ENCODE measurements at regions not wholly inside any gene's neighbourhood (a gene's known extent, or its start where the extent isn't known, plus 50 kb on each side); places are given as distances from the start of the nearest gene placed in this dataset.

DNA sequence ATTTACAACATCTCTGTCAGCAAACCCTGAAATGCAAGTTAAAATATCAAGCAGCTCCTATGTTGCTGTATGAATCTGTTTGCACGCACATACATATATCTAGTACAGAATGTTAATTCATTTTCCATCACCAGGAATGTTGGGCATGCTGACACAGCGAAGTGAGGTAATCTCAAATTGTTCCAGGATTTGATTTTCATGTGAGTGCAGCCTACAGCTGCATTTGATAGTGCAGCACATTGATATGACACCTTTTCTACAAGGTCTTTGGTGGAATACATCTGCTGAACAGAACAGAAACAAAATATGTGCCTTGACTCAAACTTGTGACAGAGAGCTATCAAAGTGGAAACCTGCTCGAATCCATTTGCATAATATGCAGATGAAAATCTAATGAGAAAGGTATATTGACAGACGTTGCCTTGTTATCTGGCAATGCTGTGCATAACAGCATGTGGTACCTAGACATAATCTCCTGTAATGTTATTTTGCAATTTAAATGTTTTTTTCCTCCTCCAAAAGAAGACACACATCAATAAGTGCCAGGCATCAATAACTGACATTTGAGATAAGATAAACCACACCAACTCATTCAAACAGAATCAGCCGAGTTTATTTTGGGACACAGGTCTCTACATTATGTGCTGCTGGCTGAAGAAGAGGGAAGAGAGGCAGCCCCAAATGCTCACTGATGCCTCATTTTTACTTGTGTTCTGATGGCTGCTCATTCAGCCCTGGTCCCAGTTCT is 512.2 kb downstream of the ZNF608 start:
- DNase-seq (ENCODE audit: low read depth, low spot score) = peak; percentile 52

- no peak for DNase-seq (ENCODE audit: low read depth, low spot score)
Measured at GRCh38 chr5:124232515-124232914, 513.9 kb downstream of the ZNF608 start.

GRCh38 chr5:124231802-124232201 is 514.6 kb downstream of the ZNF608 start:
- no peak for DNase-seq (ENCODE audit: low read depth, low spot score)

DNA sequence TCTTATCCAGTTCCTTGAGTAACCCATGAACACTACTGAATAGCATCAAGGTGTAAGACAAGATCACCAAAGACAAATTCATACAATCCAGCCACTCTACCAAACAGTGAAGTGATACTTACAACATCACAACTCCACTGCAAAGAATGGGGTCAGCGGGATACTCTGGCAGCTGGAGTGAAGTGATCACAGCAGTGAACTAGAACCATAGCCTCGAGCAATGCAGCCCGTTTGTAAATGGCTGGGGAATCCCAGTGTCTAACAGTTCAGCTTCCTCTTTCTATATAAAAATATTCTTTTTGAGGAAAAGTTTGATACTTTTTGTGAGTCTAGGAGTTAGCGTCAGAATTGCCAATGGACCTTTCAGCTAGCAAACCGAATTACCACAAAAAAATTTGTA is 515.2 kb downstream of the ZNF608 start:
- DNase-seq (ENCODE audit: low read depth, low spot score) = no peak

DNA sequence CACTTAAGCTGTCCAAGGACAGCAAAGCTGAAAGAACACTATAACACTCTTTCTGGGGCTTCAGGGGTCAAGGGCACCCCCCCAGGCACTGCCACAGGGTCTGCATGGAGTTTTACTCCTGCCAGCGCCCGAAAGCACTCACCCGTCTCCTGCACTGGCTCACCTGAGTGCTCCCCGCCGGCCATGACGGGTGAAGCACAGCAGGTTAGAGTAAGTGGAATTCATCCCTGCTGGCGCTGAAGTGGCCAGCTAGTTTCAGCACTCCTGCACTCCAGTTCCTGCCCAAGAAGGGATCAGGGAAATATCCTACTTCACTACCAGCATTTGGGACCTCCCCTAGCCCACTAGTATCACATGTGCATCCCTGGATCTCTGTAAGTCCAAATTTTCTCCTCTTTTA is 516.0 kb downstream of the ZNF608 start:
- DNase-seq (ENCODE audit: low read depth, low spot score) = no peak

- no peak for DNase-seq (ENCODE audit: low read depth, low spot score)
Measured at GRCh38 chr5:124229352-124229751, 517.1 kb downstream of the ZNF608 start.

- DNase-seq (ENCODE audit: low read depth, low spot score) = no peak
Measured at GRCh38 chr5:124227914-124228313, 518.5 kb downstream of the ZNF608 start.

- DNase-seq (ENCODE audit: low read depth, low spot score) = no peak
Measured at GRCh38 chr5:124220418-124220817, 526.0 kb downstream of the ZNF608 start.

DNA sequence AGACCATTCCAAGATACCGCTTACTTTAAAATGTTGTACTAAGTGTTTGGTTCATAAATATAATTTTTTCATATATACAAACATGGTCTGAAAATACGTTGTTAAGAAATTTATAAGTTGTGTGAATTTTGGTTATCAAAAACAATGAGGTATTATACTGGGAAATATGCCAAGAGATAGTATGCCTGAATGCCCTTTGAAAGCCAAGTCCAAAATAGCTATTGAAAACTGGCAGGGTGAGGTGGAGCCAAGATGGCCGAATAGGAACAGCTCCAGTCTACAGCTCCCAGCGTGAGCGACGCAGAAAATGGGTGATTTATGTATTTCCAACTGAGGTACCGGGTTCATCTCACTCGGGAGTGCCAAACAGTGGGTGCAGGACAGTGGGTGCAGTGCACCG is 533.5 kb downstream of the ZNF608 start:
- no peak for DNase-seq (ENCODE audit: low read depth, low spot score)

- DNase-seq (ENCODE audit: low read depth, low spot score) = no peak
Measured at GRCh38 chr5:124210111-124210910, 536.1 kb downstream of the ZNF608 start.

- no peak for DNase-seq (ENCODE audit: low read depth, low spot score)
Measured at GRCh38 chr5:124207118-124207517, 539.3 kb downstream of the ZNF608 start.

GRCh38 chr5:124206540-124206939 is 539.9 kb downstream of the ZNF608 start:
- DNase-seq (ENCODE audit: low read depth, low spot score) = no peak

DNA sequence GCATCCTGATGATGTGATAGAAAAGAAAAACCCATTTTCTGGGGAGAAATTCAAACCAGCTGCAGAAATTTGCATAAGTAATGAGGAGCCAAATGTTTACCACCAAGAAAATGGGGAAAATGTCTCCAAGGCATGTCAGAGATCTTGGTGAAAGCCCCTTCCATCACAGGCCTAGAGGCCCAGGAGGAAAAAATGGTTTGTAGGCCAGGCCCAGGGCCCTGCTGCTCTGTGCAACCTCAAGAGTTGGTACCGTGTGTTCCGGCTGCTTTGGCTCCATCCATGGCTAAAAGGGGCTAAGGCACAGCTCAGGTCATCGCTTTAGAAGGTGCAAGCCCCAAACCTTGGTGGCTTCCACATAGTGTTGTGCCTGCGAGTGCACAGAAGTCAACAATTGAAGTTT is 543.1 kb downstream of the ZNF608 start:
- no peak for DNase-seq (ENCODE audit: low read depth, low spot score)

DNA sequence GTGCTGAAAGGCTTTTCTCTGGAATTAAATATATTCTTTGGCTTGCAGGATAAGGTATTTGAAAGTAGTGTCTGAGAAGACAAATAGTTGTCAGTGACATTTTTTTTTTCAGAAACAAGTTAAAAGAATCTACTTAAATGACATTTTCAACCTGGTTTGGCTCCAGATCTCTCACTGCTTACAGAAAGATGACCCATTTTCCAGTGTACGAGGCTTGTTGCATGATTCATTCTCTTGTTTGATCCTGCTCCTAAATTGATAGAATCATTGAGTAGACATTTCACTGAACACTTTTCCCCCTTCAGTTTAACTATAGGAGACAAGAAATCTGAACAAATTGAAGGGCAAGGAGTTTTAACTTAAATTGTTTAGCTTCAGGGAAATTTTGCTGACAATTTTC is 546.1 kb downstream of the ZNF608 start:
- no peak for DNase-seq (ENCODE audit: low read depth, low spot score)

GRCh38 chr5:124199893-124200292 is 546.5 kb downstream of the ZNF608 start:
- DNase-seq (ENCODE audit: low read depth, low spot score) = no peak

DNA sequence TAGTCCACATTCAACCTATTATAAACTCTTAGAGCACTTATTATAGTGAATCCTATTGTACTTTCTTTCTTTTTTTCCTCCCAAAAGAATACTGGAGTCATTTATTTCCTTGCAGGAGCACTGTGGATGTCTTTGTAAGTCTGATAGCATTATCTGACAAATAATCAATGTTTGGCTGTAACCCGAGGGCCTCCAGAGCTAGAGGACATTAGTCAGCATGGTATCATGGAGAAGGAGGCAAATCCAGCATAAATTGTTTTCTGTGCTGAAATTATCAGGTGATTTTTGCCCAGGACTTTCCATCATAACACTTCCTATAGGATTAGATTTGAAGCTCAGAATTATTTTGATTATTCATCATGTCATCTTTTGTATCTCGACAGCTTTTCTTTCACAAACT is 551.0 kb downstream of the ZNF608 start:
- DNase-seq (ENCODE audit: low read depth, low spot score) = no peak

- DNase-seq (ENCODE audit: low read depth, low spot score) = no peak
Measured at GRCh38 chr5:124194282-124194681, 552.2 kb downstream of the ZNF608 start.

DNA sequence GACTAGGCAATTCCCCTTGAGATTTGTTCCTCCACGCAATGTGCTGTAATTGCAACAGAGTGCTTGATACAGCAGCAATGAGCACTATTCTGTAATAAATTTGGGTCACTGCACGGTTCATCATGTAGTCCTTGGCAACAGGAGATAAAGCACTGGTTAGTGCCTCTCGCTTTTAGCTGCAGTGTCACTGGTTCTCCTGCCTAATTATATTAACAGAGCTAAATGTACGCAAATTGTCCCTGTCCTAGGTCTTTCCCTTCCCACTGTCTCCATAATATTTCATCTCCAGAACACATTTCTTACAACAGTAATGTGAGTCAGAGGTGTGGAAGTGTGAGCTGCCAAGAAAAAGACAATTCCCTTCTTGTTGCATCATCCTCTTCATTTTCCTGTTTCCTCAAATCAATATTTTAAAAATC is 553.1 kb downstream of the ZNF608 start:
- DNase-seq (ENCODE audit: low read depth, low spot score) = peak; percentile 29

DNA sequence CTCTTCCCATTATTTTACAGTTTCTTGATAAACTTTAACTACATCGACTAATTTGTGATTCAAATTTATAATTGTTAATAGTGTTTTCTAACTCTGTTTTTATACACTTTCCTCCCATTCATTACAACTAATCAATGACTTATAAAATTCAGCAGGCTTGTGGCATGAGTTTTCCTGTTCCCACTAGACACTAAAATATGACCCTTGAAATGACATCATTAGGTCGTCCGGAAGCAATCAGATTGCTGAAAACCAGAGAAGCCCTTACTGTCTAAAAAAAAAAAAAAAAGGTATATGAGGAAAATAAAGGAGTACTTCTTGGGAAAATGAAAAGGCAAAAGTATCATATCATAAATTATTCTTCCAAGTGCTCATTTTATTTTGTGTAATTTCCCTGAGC is 553.7 kb downstream of the ZNF608 start:
- DNase-seq (ENCODE audit: low read depth, low spot score) = no peak

DNA sequence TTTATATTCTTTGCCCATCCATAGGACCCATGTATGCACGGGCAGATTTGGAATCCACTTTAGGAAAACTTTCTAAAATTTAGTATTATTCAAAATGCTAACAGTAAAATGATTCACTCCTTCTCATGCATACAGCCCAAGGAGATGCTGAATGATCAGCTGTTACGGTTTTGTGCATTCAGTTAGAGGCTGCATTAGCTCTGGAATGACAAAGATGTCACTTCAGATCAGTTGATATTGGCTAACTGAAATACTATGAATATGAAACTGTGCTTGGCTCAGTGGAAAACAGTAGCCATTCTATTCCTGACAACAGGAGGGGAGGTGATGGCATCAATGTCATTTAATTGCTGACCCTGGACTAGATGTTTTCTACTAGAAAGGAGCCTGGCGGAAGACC is 560.7 kb downstream of the ZNF608 start:
- DNase-seq (ENCODE audit: low read depth, low spot score) = no peak

DNA sequence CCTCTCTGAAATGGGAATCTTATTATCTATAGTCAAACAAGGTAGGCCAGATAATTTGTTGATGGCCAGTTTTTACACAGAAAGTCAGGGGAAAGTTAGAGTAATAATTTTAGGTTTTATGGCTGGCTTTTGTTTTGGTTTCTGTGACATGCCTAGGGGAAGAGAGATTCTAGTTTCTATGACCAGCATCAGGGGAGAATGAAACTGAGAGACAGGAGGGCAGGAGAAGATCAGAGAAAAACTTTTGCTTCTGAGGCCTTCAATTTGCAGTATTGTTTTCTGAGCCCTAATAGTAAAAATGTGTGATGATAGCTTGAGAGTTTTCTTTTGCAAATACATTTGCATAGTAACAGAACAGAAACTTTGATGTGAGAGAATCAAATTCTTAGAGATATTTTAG is 564.3 kb downstream of the ZNF608 start:
- no peak for DNase-seq (ENCODE audit: low read depth, low spot score)

DNA sequence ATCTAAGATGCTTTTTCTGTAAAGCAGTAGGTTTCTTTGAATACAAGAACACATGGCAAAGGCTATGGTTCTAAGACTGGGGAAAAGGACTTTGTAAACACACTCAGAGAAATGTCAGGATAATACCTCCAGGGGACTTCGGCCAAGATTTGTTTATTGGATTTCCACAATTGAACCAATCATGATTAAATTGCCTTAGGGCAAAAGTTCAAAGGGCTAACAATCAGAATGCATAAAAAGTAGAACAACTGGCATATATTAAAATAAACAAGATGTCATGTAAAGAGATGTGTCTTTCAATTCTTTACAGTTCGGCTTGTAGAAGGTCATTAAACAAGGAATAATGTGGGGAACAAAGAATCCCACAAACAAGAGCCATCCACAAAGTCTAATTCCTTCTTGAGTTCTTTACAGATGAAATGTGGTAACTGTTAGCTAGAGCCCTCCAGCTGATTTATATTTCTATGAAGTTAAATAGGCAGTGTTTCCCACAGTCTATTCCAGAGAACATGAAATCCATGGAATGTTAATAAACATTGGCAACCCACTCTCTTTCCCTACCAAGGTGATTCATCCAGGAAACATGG is 565.5 kb downstream of the ZNF608 start:
- peak; percentile 74 for DNase-seq (ENCODE audit: low read depth, low spot score)

Data from astrocyte of the hippocampus (primary cell).